H1 (cell line): ENCODE measurements at regions not wholly inside any gene's neighbourhood (a gene's known extent, or its start where the extent isn't known, plus 50 kb on each side); places are given as distances from the start of the nearest gene placed in this dataset.

ENCODE experiments used
- MAFK ChIP-seq: IDR thresholded peaks from 2 replicates; pipeline ENCODE4 v1.6.1; 2012; ENCODE audit warnings: low read depth, mild to moderate bottlenecking, improper control_type of control experiment, low read length
- POU5F1 ChIP-seq: IDR thresholded peaks from 2 replicates; pipeline ENCODE4 v1.6.1; 2011; ENCODE audit warnings: low read depth, mild to moderate bottlenecking, low read length, moderate library complexity
- SRF ChIP-seq: IDR thresholded peaks from 2 replicates; pipeline ENCODE4 v1.6.1; 2011; ENCODE audit warnings: mild to moderate bottlenecking, low read depth, low read length, moderate library complexity
- TF ChIP-seq, protein P1 (sequence below): fragments of 300-600 bp; sonication (generic); IDR thresholded peaks from 2 replicates; pipeline ENCODE4 v1.7.1; 2012; ENCODE audit warnings: low read length, moderate library complexity, mild to moderate bottlenecking, inconsistent platforms; ENCODE audit not compliant: insufficient replicate concordance
- TF ChIP-seq, protein P2 (sequence below): IDR thresholded peaks from 2 replicates; pipeline ENCODE4 v1.6.1; 2012; ENCODE audit warnings: inconsistent platforms

- TF ChIP-seq, protein P1, sequence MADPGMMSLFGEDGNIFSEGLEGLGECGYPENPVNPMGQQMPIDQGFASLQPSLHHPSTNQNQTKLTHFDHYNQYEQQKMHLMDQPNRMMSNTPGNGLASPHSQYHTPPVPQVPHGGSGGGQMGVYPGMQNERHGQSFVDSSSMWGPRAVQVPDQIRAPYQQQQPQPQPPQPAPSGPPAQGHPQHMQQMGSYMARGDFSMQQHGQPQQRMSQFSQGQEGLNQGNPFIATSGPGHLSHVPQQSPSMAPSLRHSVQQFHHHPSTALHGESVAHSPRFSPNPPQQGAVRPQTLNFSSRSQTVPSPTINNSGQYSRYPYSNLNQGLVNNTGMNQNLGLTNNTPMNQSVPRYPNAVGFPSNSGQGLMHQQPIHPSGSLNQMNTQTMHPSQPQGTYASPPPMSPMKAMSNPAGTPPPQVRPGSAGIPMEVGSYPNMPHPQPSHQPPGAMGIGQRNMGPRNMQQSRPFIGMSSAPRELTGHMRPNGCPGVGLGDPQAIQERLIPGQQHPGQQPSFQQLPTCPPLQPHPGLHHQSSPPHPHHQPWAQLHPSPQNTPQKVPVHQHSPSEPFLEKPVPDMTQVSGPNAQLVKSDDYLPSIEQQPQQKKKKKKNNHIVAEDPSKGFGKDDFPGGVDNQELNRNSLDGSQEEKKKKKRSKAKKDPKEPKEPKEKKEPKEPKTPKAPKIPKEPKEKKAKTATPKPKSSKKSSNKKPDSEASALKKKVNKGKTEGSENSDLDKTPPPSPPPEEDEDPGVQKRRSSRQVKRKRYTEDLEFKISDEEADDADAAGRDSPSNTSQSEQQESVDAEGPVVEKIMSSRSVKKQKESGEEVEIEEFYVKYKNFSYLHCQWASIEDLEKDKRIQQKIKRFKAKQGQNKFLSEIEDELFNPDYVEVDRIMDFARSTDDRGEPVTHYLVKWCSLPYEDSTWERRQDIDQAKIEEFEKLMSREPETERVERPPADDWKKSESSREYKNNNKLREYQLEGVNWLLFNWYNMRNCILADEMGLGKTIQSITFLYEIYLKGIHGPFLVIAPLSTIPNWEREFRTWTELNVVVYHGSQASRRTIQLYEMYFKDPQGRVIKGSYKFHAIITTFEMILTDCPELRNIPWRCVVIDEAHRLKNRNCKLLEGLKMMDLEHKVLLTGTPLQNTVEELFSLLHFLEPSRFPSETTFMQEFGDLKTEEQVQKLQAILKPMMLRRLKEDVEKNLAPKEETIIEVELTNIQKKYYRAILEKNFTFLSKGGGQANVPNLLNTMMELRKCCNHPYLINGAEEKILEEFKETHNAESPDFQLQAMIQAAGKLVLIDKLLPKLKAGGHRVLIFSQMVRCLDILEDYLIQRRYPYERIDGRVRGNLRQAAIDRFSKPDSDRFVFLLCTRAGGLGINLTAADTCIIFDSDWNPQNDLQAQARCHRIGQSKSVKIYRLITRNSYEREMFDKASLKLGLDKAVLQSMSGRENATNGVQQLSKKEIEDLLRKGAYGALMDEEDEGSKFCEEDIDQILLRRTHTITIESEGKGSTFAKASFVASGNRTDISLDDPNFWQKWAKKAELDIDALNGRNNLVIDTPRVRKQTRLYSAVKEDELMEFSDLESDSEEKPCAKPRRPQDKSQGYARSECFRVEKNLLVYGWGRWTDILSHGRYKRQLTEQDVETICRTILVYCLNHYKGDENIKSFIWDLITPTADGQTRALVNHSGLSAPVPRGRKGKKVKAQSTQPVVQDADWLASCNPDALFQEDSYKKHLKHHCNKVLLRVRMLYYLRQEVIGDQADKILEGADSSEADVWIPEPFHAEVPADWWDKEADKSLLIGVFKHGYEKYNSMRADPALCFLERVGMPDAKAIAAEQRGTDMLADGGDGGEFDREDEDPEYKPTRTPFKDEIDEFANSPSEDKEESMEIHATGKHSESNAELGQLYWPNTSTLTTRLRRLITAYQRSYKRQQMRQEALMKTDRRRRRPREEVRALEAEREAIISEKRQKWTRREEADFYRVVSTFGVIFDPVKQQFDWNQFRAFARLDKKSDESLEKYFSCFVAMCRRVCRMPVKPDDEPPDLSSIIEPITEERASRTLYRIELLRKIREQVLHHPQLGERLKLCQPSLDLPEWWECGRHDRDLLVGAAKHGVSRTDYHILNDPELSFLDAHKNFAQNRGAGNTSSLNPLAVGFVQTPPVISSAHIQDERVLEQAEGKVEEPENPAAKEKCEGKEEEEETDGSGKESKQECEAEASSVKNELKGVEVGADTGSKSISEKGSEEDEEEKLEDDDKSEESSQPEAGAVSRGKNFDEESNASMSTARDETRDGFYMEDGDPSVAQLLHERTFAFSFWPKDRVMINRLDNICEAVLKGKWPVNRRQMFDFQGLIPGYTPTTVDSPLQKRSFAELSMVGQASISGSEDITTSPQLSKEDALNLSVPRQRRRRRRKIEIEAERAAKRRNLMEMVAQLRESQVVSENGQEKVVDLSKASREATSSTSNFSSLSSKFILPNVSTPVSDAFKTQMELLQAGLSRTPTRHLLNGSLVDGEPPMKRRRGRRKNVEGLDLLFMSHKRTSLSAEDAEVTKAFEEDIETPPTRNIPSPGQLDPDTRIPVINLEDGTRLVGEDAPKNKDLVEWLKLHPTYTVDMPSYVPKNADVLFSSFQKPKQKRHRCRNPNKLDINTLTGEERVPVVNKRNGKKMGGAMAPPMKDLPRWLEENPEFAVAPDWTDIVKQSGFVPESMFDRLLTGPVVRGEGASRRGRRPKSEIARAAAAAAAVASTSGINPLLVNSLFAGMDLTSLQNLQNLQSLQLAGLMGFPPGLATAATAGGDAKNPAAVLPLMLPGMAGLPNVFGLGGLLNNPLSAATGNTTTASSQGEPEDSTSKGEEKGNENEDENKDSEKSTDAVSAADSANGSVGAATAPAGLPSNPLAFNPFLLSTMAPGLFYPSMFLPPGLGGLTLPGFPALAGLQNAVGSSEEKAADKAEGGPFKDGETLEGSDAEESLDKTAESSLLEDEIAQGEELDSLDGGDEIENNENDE = no peak
- TF ChIP-seq POU5F1 (no peak), MAFK (no peak), SRF (no peak)
- TF ChIP-seq, protein P2, sequence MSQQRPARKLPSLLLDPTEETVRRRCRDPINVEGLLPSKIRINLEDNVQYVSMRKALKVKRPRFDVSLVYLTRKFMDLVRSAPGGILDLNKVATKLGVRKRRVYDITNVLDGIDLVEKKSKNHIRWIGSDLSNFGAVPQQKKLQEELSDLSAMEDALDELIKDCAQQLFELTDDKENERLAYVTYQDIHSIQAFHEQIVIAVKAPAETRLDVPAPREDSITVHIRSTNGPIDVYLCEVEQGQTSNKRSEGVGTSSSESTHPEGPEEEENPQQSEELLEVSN = no peak
These were observed 541.3 kb downstream of the OMA1 start (continued) for GRCh38 chr1:58005212-58005611.
